Testis (tissue), 2 donors: ENCODE measurements at regions not wholly inside any gene's neighbourhood (a gene's known extent, or its start where the extent isn't known, plus 50 kb on each side); places are given as distances from the start of the nearest gene placed in this dataset.

Source experiments
- POLR2A ChIP-seq: fragments of 450-650 bp; IDR thresholded peaks from one replicate; pipeline ENCODE4 v1.6.1; 2017; ENCODE audit warnings: antibody characterized with exemption, mild to moderate bottlenecking, moderate library complexity
- TF ChIP-seq, protein P1 (sequence below), 3 experiments: fragments of 450-650 bp in 2 of 3; fragments of 200-600 bp in 1 of 3; sonication (generic) in 1 of 3; IDR thresholded peaks; one replicate each; pipeline ENCODE4 v1.5.1; 2016 to 2019; ENCODE audit warnings: antibody characterized with exemption in 3 of 3, mild to moderate bottlenecking in 2 of 3, moderate library complexity in 1 of 3

DNA sequence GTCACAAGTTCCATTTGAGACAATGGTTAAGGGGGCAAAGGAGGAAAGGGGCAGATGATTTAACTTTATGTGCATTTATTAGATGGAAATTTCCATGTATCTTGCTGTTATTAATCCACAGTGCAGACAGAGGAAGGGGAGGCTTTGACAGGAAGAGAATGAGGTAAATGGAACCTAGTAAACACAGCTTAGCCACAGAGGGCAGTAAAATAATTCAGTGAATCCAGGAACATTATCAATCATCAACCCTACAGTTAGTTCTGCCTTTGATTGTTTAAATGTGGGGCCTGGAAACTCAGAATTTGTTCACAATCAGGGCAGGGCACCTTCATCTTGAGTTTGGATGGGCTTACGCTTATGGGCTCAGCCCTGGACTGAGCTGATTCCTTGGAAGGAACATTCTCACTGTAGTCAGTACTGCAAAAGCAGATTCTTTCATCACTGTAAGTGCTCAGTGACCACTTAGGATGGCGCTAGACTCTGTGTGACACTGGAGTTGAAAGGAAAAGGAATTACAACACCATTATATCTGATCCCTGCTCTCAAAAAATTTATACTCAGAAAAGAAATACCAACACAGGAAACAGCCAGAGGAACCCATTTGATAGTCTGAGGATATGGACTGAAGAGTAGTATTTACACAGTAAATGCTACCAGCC lies 169.5 kb downstream of the PIK3R1 start:
- no peak for TF ChIP-seq POLR2A
- TF ChIP-seq, protein P1, sequence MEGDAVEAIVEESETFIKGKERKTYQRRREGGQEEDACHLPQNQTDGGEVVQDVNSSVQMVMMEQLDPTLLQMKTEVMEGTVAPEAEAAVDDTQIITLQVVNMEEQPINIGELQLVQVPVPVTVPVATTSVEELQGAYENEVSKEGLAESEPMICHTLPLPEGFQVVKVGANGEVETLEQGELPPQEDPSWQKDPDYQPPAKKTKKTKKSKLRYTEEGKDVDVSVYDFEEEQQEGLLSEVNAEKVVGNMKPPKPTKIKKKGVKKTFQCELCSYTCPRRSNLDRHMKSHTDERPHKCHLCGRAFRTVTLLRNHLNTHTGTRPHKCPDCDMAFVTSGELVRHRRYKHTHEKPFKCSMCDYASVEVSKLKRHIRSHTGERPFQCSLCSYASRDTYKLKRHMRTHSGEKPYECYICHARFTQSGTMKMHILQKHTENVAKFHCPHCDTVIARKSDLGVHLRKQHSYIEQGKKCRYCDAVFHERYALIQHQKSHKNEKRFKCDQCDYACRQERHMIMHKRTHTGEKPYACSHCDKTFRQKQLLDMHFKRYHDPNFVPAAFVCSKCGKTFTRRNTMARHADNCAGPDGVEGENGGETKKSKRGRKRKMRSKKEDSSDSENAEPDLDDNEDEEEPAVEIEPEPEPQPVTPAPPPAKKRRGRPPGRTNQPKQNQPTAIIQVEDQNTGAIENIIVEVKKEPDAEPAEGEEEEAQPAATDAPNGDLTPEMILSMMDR (IDR thresholded peaks at IDR 0.05), result no peak
